Esophagus squamous epithelium (tissue), 4 donors: ENCODE measurements at regions not wholly inside any gene's neighbourhood (a gene's known extent, or its start where the extent isn't known, plus 50 kb on each side); places are given as distances from the start of the nearest gene placed in this dataset.

Experiments
- CTCF ChIP-seq, 6 experiments: fragments of 450-650 bp in 4 of 6; fragments of 200-600 bp in 2 of 6; sonication (generic) in 2 of 6; IDR thresholded peaks; one replicate each; pipeline ENCODE4 v1.5.1; 2016 to 2019; ENCODE audit warnings: antibody characterized with exemption in 6 of 6, mild to moderate bottlenecking in 4 of 6, moderate library complexity in 4 of 6
- POLR2A ChIP-seq, 4 donors: fragments of 450-650 bp; IDR thresholded peaks; one replicate each; pipeline ENCODE4 v1.6.1; 2017; ENCODE audit warnings: antibody characterized with exemption in 4 of 4, mild to moderate bottlenecking in 4 of 4, moderate library complexity in 3 of 4

- TF ChIP-seq CTCF (IDR thresholded peaks at IDR 0.05) (no peak), POLR2A (IDR thresholded peaks at IDR 0.05) (no peak)
Measured at GRCh38 chrX:12034741-12035140, 103.5 kb upstream of the FRMPD4 start.
